K562 (cell line): ENCODE measurements at regions not wholly inside any gene's neighbourhood (a gene's known extent, or its start where the extent isn't known, plus 50 kb on each side); places are given as distances from the start of the nearest gene placed in this dataset.

Experiments
- CHD4 ChIP-seq: fragments of 200-600 bp; sonication (generic); IDR thresholded peaks from 3 replicates; pipeline ENCODE4 v1.6.1; 2012; ENCODE audit warnings: low read depth, mild to moderate bottlenecking, mixed read lengths, low read length, inconsistent platforms; ENCODE audit not compliant: insufficient read depth, insufficient replicate concordance, poor library complexity, severe bottlenecking
- MTA3 ChIP-seq: fragments of 450-650 bp; formaldehyde crosslinking; IDR thresholded peaks from 2 replicates; pipeline ENCODE4 v1.6.1; 2017; ENCODE audit warnings: mild to moderate bottlenecking, borderline replicate concordance
- NEUROD1 ChIP-seq: fragments of 150-350 bp; IDR thresholded peaks from 2 replicates; pipeline ENCODE4 v1.6.1; 2014; ENCODE audit warnings: borderline replicate concordance, low read length, low read depth; ENCODE audit not compliant: partially characterized antibody
- SAP30 ChIP-seq: fragments of 200-600 bp; sonication (generic); IDR thresholded peaks from 2 replicates; pipeline ENCODE4 v1.6.1; 2012; ENCODE audit warnings: borderline replicate concordance, low read depth, mild to moderate bottlenecking, moderate library complexity, low read length, control low read depth, inconsistent platforms; ENCODE audit not compliant: insufficient read depth, poor library complexity, severe bottlenecking
- ZFP1 ChIP-seq: fragments of 450-650 bp; formaldehyde crosslinking; IDR thresholded peaks from 2 replicates; pipeline ENCODE4 v1.4.0; 2020; ENCODE audit warnings: mild to moderate bottlenecking, mixed read lengths
- ZFX ChIP-seq: sonication (generic); formaldehyde crosslinking; IDR thresholded peaks from 2 replicates; pipeline ENCODE4 v1.8.0; 2022; ENCODE audit warnings: mild to moderate bottlenecking, missing genetic modification reagents, moderate library complexity
- ZNF408 ChIP-seq: fragments of 250-450 bp; sonication (Bioruptor Pico); IDR thresholded peaks from 2 replicates; pipeline ENCODE4 v1.4.0; 2020; ENCODE audit warnings: low read depth, mild to moderate bottlenecking, moderate library complexity
- TF ChIP-seq, protein P1 (sequence below), 2 experiments: fragments of 450-650 bp in 1 of 2; IDR thresholded peaks; 2 replicates each; pipeline ENCODE4 v1.6.1; 2011 to 2017; ENCODE audit warnings: low read depth in 2 of 2, antibody characterized with exemption in 1 of 2, borderline replicate concordance in 1 of 2, low read length in 1 of 2, mild to moderate bottlenecking in 1 of 2, mixed read lengths in 1 of 2; ENCODE audit not compliant: control insufficient read depth in 1 of 2
- TF ChIP-seq, protein P2 (sequence below): fragments of 450-650 bp; formaldehyde crosslinking; IDR thresholded peaks from 2 replicates; pipeline ENCODE4 v1.4.0; 2020; ENCODE audit warnings: mild to moderate bottlenecking, moderate library complexity
- TF ChIP-seq, protein P3 (sequence below), 3 experiments: IDR thresholded peaks in 2 of 3; conservative IDR thresholded peaks in 1 of 3; 2 replicates each; pipeline ENCODE4 v1.5.1; 2011 to 2012; ENCODE audit warnings: low read length in 3 of 3, mild to moderate bottlenecking in 3 of 3, control low read depth in 2 of 3, improper control_type of control experiment in 1 of 3, inconsistent platforms in 1 of 3, low read depth in 1 of 3, mixed read lengths in 1 of 3, moderate library complexity in 1 of 3; ENCODE audit not compliant: insufficient read depth in 2 of 3
- TF ChIP-seq, protein P4 (sequence below): fragments of 450-650 bp; IDR thresholded peaks from 2 replicates; pipeline ENCODE4 v1.7.1; 2018; ENCODE audit warnings: mild to moderate bottlenecking, low read depth; ENCODE audit not compliant: partially characterized antibody
- TF ChIP-seq, protein P5 (sequence below): sonication (generic); formaldehyde crosslinking; IDR thresholded peaks from 2 replicates; pipeline ENCODE4 v1.9.0; 2022; ENCODE audit warnings: mild to moderate bottlenecking, missing genetic modification reagents
- TF ChIP-seq, protein P6 (sequence below): sonication (generic); formaldehyde crosslinking; IDR thresholded peaks from 2 replicates; pipeline ENCODE4 v1.4.0; 2020; ENCODE audit warnings: mild to moderate bottlenecking, missing genetic modification reagents

DNA sequence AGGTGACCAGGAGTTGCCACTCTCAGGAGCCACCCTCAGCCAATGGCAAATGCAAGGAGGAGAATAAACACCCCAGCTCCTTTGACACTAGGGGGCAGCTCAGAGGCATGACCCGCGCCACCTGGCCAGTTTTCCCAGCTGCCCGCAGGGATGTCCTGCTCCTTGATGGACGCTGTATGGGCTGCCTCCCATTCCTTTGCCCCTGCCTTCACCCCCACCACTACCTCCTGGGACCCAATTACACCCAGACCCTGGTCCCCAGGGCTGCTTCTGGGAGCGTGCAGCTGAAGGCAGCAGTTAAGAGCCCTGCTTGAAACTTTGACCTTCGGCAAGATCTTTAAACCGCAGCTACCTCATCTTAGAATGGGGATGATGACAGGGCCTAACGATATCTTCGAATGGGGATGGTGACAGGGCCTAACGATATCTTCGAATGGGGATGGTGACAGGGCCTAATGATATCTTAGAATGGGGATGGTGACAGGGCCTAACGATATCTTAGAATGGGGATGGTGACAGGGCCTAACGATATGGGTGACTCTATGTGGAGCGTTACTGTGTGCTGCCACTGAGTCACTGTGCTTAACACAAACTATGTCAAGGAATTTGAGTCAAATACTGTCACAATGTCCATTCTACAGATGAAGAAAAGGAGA, 163.0 kb upstream of the KAZN start (continued):
- TF ChIP-seq ZFX (peak; percentile 61), NEUROD1 (no peak), SAP30 (no peak), ZNF408 (no peak), MTA3 (peak; percentile 56; the same call in 1 of the 2 replicates), CHD4 (no peak), ZFP1 (0 out of 2 replicates have a peak, but pooled peaks have one; percentile 55)
- TF ChIP-seq, protein P1, sequence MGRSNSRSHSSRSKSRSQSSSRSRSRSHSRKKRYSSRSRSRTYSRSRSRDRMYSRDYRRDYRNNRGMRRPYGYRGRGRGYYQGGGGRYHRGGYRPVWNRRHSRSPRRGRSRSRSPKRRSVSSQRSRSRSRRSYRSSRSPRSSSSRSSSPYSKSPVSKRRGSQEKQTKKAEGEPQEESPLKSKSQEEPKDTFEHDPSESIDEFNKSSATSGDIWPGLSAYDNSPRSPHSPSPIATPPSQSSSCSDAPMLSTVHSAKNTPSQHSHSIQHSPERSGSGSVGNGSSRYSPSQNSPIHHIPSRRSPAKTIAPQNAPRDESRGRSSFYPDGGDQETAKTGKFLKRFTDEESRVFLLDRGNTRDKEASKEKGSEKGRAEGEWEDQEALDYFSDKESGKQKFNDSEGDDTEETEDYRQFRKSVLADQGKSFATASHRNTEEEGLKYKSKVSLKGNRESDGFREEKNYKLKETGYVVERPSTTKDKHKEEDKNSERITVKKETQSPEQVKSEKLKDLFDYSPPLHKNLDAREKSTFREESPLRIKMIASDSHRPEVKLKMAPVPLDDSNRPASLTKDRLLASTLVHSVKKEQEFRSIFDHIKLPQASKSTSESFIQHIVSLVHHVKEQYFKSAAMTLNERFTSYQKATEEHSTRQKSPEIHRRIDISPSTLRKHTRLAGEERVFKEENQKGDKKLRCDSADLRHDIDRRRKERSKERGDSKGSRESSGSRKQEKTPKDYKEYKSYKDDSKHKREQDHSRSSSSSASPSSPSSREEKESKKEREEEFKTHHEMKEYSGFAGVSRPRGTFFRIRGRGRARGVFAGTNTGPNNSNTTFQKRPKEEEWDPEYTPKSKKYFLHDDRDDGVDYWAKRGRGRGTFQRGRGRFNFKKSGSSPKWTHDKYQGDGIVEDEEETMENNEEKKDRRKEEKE (IDR thresholded peaks at IDR 0.05; ENCODE audit: borderline replicate concordance in 1 of 2, control insufficient read depth in 1 of 2, low read depth in 2 of 2, low read length in 1 of 2): no peak
- TF ChIP-seq, protein P2, sequence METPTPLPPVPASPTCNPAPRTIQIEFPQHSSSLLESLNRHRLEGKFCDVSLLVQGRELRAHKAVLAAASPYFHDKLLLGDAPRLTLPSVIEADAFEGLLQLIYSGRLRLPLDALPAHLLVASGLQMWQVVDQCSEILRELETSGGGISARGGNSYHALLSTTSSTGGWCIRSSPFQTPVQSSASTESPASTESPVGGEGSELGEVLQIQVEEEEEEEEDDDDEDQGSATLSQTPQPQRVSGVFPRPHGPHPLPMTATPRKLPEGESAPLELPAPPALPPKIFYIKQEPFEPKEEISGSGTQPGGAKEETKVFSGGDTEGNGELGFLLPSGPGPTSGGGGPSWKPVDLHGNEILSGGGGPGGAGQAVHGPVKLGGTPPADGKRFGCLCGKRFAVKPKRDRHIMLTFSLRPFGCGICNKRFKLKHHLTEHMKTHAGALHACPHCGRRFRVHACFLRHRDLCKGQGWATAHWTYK (CRISPR knock-in tag): peak; percentile 59; the same call in 1 of the 2 replicates
- TF ChIP-seq, protein P3, sequence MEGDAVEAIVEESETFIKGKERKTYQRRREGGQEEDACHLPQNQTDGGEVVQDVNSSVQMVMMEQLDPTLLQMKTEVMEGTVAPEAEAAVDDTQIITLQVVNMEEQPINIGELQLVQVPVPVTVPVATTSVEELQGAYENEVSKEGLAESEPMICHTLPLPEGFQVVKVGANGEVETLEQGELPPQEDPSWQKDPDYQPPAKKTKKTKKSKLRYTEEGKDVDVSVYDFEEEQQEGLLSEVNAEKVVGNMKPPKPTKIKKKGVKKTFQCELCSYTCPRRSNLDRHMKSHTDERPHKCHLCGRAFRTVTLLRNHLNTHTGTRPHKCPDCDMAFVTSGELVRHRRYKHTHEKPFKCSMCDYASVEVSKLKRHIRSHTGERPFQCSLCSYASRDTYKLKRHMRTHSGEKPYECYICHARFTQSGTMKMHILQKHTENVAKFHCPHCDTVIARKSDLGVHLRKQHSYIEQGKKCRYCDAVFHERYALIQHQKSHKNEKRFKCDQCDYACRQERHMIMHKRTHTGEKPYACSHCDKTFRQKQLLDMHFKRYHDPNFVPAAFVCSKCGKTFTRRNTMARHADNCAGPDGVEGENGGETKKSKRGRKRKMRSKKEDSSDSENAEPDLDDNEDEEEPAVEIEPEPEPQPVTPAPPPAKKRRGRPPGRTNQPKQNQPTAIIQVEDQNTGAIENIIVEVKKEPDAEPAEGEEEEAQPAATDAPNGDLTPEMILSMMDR (IDR thresholded peaks at IDR 0.05 in 2 of 3, conservative IDR thresholded peaks at IDR 0.05 in 1 of 3; ENCODE audit: insufficient read depth in 2 of 3, low read depth in 1 of 3, low read length in 3 of 3): peak; percentile 81 to 93 (median 81)
- TF ChIP-seq, protein P4, sequence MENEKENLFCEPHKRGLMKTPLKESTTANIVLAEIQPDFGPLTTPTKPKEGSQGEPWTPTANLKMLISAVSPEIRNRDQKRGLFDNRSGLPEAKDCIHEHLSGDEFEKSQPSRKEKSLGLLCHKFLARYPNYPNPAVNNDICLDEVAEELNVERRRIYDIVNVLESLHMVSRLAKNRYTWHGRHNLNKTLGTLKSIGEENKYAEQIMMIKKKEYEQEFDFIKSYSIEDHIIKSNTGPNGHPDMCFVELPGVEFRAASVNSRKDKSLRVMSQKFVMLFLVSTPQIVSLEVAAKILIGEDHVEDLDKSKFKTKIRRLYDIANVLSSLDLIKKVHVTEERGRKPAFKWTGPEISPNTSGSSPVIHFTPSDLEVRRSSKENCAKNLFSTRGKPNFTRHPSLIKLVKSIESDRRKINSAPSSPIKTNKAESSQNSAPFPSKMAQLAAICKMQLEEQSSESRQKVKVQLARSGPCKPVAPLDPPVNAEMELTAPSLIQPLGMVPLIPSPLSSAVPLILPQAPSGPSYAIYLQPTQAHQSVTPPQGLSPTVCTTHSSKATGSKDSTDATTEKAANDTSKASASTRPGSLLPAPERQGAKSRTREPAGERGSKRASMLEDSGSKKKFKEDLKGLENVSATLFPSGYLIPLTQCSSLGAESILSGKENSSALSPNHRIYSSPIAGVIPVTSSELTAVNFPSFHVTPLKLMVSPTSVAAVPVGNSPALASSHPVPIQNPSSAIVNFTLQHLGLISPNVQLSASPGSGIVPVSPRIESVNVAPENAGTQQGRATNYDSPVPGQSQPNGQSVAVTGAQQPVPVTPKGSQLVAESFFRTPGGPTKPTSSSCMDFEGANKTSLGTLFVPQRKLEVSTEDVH: no peak
- TF ChIP-seq, protein P5, sequence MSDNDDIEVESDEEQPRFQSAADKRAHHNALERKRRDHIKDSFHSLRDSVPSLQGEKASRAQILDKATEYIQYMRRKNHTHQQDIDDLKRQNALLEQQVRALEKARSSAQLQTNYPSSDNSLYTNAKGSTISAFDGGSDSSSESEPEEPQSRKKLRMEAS: 0 out of 2 replicates have a peak, but pooled peaks have one; percentile 43
- TF ChIP-seq, protein P6, sequence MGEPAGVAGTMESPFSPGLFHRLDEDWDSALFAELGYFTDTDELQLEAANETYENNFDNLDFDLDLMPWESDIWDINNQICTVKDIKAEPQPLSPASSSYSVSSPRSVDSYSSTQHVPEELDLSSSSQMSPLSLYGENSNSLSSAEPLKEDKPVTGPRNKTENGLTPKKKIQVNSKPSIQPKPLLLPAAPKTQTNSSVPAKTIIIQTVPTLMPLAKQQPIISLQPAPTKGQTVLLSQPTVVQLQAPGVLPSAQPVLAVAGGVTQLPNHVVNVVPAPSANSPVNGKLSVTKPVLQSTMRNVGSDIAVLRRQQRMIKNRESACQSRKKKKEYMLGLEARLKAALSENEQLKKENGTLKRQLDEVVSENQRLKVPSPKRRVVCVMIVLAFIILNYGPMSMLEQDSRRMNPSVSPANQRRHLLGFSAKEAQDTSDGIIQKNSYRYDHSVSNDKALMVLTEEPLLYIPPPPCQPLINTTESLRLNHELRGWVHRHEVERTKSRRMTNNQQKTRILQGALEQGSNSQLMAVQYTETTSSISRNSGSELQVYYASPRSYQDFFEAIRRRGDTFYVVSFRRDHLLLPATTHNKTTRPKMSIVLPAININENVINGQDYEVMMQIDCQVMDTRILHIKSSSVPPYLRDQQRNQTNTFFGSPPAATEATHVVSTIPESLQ: no peak
